Mesodermal cell (in vitro differentiated cells): ENCODE measurements at regions not wholly inside any gene's neighbourhood (a gene's known extent, or its start where the extent isn't known, plus 50 kb on each side); places are given as distances from the start of the nearest gene placed in this dataset.
"Not testable (repeated sequence)": the region's sequence is repeated elsewhere in the genome, so short reads cannot be mapped to it uniquely, and the experiment has no call there.

Source experiments
- H3K27ac ChIP-seq: 2 replicates; pipeline ENCODE4 v1.7.0; 2013; ENCODE audit warnings: mild to moderate bottlenecking, low read depth, low read length, moderate library complexity; ENCODE audit not compliant: severe bottlenecking
- H3K36me3 ChIP-seq: 2 replicates; pipeline ENCODE4 v1.7.1; 2013; ENCODE audit warnings: mild to moderate bottlenecking, low read length, moderate library complexity; ENCODE audit not compliant: control insufficient read depth, insufficient read depth
- H3K4me1 ChIP-seq: one replicate; pipeline ENCODE4 v1.7.1; 2013; ENCODE audit warnings: mild to moderate bottlenecking, low read length; ENCODE audit not compliant: insufficient read depth, control insufficient read depth, poor library complexity, severe bottlenecking
- H3K4me3 ChIP-seq: 2 replicates; pipeline ENCODE4 v1.7.0; 2013; ENCODE audit warnings: low read length, control low read depth, mild to moderate bottlenecking; ENCODE audit not compliant: insufficient read depth, poor library complexity, severe bottlenecking; ENCODE audit errors: extremely low read depth
- H3K9me3 ChIP-seq: 2 replicates; pipeline ENCODE4 v1.7.1; 2013; ENCODE audit warnings: mild to moderate bottlenecking, low read length, moderate library complexity; ENCODE audit not compliant: control insufficient read depth
- WGBS, 2 experiments: methylation state at CpG; one replicate each; pipeline ENCODE4 v1.1.5; 2013; ENCODE audit warnings: missing lambda C conversion rate in 2 of 2; ENCODE audit not compliant: insufficient coverage in 2 of 2; 5-methylcytosine and 5-hydroxymethylcytosine counted together

- 53 to 60% methylated on average over 4 of the region's 6 CpGs for WGBS, 2 experiments
- H3K4me1 ChIP-seq, H3K36me3 ChIP-seq, H3K9me3 ChIP-seq, H3K4me3 ChIP-seq, H3K27ac ChIP-seq: not testable (repeated sequence)
Observed at GRCh38 chr1:14361005-14361404, 237.5 kb upstream of the KAZN start.

GRCh38 chr1:14362331-14362730 lies 236.2 kb upstream of the KAZN start:
- Histone ChIP-seq H3K4me1 (no peaks in the 10 kb centered on the region), H3K9me3 (no peaks in the 10 kb centered on the region), H3K27ac (no peak overlapping the region), H3K4me3 (no peak overlapping the region), H3K36me3 (no peaks in the 10 kb centered on the region)
- WGBS, 2 experiments = 83 to 100% methylated on average over 1 of the region's 1 CpG

DNA sequence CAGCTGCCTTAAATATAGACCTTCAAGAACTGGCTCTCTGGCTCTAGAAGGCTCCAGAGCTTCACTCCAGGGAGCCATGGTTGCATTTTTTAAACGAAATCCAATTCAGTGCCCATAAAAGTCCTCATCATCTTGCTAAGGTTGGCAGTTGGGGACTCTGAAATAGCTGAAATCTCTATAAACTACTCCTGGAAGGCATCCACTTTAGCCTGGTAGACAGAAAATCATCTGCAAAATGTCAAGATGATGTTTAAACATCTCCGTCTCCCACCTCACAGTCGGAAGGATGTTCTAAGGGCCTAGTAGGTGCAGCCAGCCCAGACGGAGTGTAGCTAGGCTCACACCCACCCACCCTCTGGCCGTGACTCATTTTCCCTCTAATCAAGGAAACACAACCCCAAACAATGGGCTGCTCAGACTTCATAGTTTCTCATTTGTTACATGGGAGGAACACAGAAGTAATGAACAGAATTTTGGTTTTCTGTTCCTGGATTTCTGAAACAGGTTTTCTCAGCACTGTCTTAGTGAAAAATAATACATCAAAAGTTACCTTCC lies 235.4 kb upstream of the KAZN start:
- 62 to 97% methylated on average over 2 to 3 of the region's 5 CpGs for WGBS, 2 experiments

DNA sequence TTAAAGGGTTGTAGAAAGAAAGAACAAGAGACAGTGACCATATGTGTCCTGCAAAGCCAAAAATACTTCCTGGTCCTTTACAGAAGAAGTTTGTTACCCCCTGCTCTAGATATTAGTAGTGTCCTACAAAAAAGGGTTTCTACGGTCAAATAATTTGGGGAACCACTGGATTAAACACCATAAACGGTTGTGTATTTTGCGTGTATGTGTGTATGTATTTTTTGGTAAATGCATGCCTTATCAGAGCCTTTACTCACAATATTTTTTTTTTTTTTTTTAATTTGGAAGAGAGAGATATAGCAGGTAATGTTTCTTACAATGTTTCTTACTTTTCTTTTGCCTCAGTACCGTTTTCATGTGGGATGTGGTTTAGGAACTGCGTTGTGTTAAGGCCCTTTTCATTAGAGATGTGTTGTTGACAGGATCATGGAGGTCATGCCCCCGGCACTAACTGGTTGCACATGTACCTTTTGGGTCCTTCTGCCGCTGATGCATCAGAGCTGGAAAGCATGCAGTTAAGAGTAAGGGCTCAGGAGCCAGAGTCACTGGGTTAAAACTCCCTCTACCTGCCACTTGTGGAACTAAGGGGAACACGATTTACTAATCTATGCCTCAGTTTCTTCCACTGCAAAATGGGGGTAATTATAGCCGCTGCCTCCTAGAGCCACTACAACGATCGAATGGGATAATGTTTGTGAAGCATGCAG lies 234.6 kb upstream of the KAZN start:
- H3K27ac ChIP-seq = no peak overlapping the region
- no peaks in the 10 kb centered on the region for H3K9me3 ChIP-seq
- no peaks in the 10 kb centered on the region for H3K36me3 ChIP-seq
- H3K4me3 ChIP-seq = no peak overlapping the region
- H3K4me1 ChIP-seq = no peaks in the 10 kb centered on the region
- whole genome bisulfite sequencing, 2 experiments = 93 to 94% methylated on average over 3 to 5 of the region's 11 CpGs

More for the DNA sequence above, 235.4 kb upstream of the KAZN start:
- H3K9me3 ChIP-seq = no peaks in the 10 kb centered on the region
- H3K4me3 ChIP-seq = no peak overlapping the region
- no peaks in the 10 kb centered on the region for H3K4me1 ChIP-seq
- H3K36me3 ChIP-seq = no peaks in the 10 kb centered on the region
- no peak overlapping the region for H3K27ac ChIP-seq

DNA sequence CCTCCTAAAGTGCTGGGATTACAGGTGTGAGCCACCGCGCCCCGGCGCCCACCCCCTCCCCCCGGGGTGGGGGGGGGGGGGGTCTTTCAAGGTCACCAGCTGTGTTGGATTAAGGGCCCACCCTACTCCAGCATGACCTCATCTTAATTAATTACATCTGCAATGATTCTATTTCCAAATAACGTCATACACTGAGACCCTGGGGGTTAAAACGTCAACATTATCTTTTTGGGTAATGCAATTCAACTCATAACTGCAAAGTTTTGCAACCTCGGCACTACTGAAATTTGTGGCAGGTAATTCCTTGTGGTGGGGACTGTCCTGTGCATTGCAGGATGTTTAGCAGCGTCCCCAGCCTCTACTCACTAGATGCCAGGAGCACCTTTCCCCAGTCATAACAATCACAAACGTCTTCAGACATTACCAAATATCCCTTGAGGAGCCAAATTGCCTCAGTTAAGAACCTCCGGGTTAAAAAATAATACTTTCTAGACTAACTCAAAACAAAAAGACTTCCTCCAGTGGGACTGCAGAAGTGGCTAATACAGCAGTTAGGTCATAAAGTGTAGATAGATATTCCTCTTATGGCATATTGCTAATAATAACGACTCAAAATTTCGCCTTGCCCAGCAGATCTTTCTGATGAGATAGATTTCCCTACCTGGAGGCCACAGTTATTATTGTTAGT lies 233.0 kb upstream of the KAZN start:
- Histone ChIP-seq H3K4me1 (no peaks in the 10 kb centered on the region), H3K9me3 (no peaks in the 10 kb centered on the region), H3K4me3 (no peak overlapping the region), H3K27ac (no peak overlapping the region), H3K36me3 (no peaks in the 10 kb centered on the region)
- WGBS, 2 experiments = 75 to 100% methylated on average over 2 to 4 of the region's 13 CpGs

GRCh38 chr1:14366091-14367018 lies 232.1 kb upstream of the KAZN start:
- no peaks in the 10 kb centered on the region for H3K4me1 ChIP-seq
- H3K36me3 ChIP-seq = no peaks in the 10 kb centered on the region
- H3K4me3 ChIP-seq = no peak overlapping the region
- H3K9me3 ChIP-seq = no peaks in the 10 kb centered on the region
- WGBS, 2 experiments = 46 to 50% methylated on average over 15 to 18 of the region's 18 CpGs
- H3K27ac ChIP-seq = no peak overlapping the region

GRCh38 chr1:14367451-14367850 lies 231.0 kb upstream of the KAZN start:
- no peaks in the 10 kb centered on the region for H3K9me3 ChIP-seq
- H3K4me3 ChIP-seq = no peak overlapping the region
- H3K4me1 ChIP-seq = no peaks in the 10 kb centered on the region
- no peak overlapping the region for H3K27ac ChIP-seq
- H3K36me3 ChIP-seq = no peaks in the 10 kb centered on the region
- WGBS, 2 experiments = 88 to 100% methylated on average over 3 to 4 of the region's 5 CpGs

DNA sequence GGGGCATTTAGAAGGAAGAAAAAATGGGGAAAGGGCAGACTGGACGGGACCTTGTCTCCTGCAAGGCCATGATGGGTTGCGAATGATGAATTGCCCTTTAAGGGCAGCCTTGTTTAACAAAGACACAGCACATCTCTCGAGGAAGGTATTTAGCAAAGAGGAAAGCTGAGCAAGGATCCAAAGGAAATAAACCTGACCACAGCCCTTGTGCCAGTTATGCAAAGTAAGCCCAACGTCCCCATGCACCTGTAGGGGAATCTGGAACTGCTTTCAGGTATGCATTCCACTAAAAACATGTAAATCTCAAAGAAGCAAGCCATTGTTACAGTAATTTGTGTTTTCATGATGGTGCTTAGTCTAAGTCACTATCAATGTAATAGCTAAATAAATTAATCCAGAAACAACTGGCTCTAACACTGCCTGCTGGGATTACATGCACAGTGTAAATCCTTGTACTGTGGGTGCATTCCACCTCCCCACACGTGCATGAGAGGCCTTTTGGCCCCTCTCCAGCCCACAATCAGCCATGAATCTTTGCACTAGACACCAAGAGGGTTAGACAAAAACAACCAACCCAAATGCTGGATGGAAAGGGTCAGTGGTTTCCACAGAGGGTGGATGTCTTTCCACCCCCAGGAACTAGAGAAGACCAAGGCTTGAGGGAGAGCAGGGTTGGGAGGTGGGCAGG lies 228.8 kb upstream of the KAZN start:
- WGBS, 2 experiments = 71 to 83% methylated on average over 3 of the region's 5 CpGs
- Histone ChIP-seq H3K4me1 (no peaks in the 10 kb centered on the region), H3K4me3 (no peak overlapping the region), H3K36me3 (no peaks in the 10 kb centered on the region), H3K9me3 (no peaks in the 10 kb centered on the region), H3K27ac (no peak overlapping the region)

GRCh38 chr1:14371771-14372497 lies 226.6 kb upstream of the KAZN start:
- Histone ChIP-seq H3K4me3 (no peak overlapping the region), H3K9me3 (no peaks in the 10 kb centered on the region), H3K4me1 (no peaks in the 10 kb centered on the region), H3K27ac (no peak overlapping the region), H3K36me3 (no peaks in the 10 kb centered on the region)
- WGBS, 2 experiments = 85 to 87% methylated on average over 5 of the region's 6 CpGs
